SU-DHL-6 (cell line): ENCODE measurements at regions not wholly inside any gene's neighbourhood (a gene's known extent, or its start where the extent isn't known, plus 50 kb on each side); places are given as distances from the start of the nearest gene placed in this dataset.

Experiments used
- H2AFZ ChIP-seq: fragments of 200-600 bp; sonication (generic); 2 replicates; pipeline ENCODE4 v1.6.1; 2014; ENCODE audit warnings: low read depth, mild to moderate bottlenecking, moderate library complexity, mixed read lengths, antibody characterized with exemption, low read length; ENCODE audit not compliant: severe bottlenecking
- H3F3A ChIP-seq: fragments of 200-600 bp; shearing (Covaris generic); 2 replicates; pipeline ENCODE4 v1.6.0; 2016; ENCODE audit warnings: antibody characterized with exemption, mild to moderate bottlenecking; ENCODE audit not compliant: insufficient read depth
- H3K27ac ChIP-seq: fragments of 200-600 bp; sonication (generic); 2 replicates; pipeline ENCODE4 v1.5.1; 2016; ENCODE audit warnings: low read depth, mild to moderate bottlenecking, low read length, moderate library complexity, mixed read lengths
- H3K27me3 ChIP-seq: fragments of 200-600 bp; sonication (generic), shearing (Covaris generic); 2 replicates; pipeline ENCODE4 v1.6.0; 2014; ENCODE audit warnings: mild to moderate bottlenecking, low read length
- H3K36me3 ChIP-seq: fragments of 200-600 bp; sonication (generic); 2 replicates; pipeline ENCODE4 v1.6.1; 2014; ENCODE audit warnings: mild to moderate bottlenecking, low read length, mixed read lengths
- H3K4me2 ChIP-seq: fragments of 300-600, 200-600 bp; shearing (Covaris generic), sonication (generic); 2 replicates; pipeline ENCODE4 v1.6.0; 2014; ENCODE audit warnings: low read length, low read depth, mild to moderate bottlenecking; ENCODE audit not compliant: poor library complexity, severe bottlenecking
- H3K4me3 ChIP-seq: fragments of 200-600 bp; sonication (generic); 2 replicates; pipeline ENCODE4 v1.5.1; 2014; ENCODE audit warnings: antibody characterized with exemption, low read length, mild to moderate bottlenecking, mixed read lengths; ENCODE audit not compliant: insufficient read depth, poor library complexity, severe bottlenecking
- H3K79me2 ChIP-seq: fragments of 200-600 bp; sonication (generic); 2 replicates; pipeline ENCODE4 v1.6.1; 2014; ENCODE audit warnings: mild to moderate bottlenecking, low read length, moderate library complexity; ENCODE audit not compliant: insufficient read depth
- H3K9ac ChIP-seq: fragments of 200-600 bp; sonication (generic); 2 replicates; pipeline ENCODE4 v1.7.0; 2014; ENCODE audit warnings: mild to moderate bottlenecking, low read length
- H3K9me2 ChIP-seq: fragments of 200-600 bp; sonication (generic); replicated peaks from 2 replicates; pipeline ENCODE4 v1.6.1; 2014; ENCODE audit warnings: low read length; ENCODE audit not compliant: insufficient read depth
- H3K9me3 ChIP-seq: fragments of 200-600 bp; sonication (generic); 2 replicates; pipeline ENCODE4 v1.6.1; 2014; ENCODE audit warnings: low read length, mixed read lengths; ENCODE audit not compliant: insufficient read depth
- H4K20me1 ChIP-seq: fragments of 200-600 bp; sonication (generic); 2 replicates; pipeline ENCODE4 v1.6.1; 2014; ENCODE audit warnings: low read depth, mild to moderate bottlenecking, antibody characterized with exemption, low read length, moderate library complexity, mixed read lengths
- CTCF ChIP-seq: fragments of 200-600 bp; sonication (generic); IDR thresholded peaks from one replicate; pipeline ENCODE4 v1.5.1; 2017; ENCODE audit warnings: antibody characterized with exemption, mild to moderate bottlenecking, low read length, moderate library complexity; ENCODE audit not compliant: insufficient read depth, poor library complexity, severe bottlenecking
- EZH2phosphoT487 ChIP-seq: fragments of 200-600 bp; sonication (generic), shearing (Covaris generic); conservative IDR thresholded peaks from 2 replicates; pipeline ENCODE4 v1.6.1; 2018; ENCODE audit warnings: mild to moderate bottlenecking, antibody characterized with exemption, low read length, moderate library complexity, mixed read lengths

GRCh38 chr18:70673831-70674230 is 385.0 kb downstream of the SOCS6 start:
- H3K4me3 ChIP-seq = no peak overlapping the region
- H3K27ac ChIP-seq = no peak overlapping the region
- TF ChIP-seq CTCF (no peak), EZH2phosphoT487 (no peak)
- H3K9me2 ChIP-seq = 0 out of 2 replicates have a peak, but pooled peaks cover 3% of the 10 kb centered on the region
- no peak overlapping the region for H3K4me2 ChIP-seq
- no peaks in the 10 kb centered on the region for H3F3A ChIP-seq
- H3K79me2 ChIP-seq = no peaks in the 10 kb centered on the region
- no peaks in the 10 kb centered on the region for H3K36me3 ChIP-seq
- no peak overlapping the region for H3K9ac ChIP-seq
- no peak overlapping the region for H2AFZ ChIP-seq
- H4K20me1 ChIP-seq = no peaks in the 10 kb centered on the region
- peaks cover 2% of the 10 kb centered on the region; the same call in 1 of the 2 replicates for H3K9me3 ChIP-seq
- no peaks in the 10 kb centered on the region for H3K27me3 ChIP-seq

- H3K4me3 ChIP-seq = no peak overlapping the region
- no peaks in the 10 kb centered on the region for H3K79me2 ChIP-seq
- H3K36me3 ChIP-seq = no peaks in the 10 kb centered on the region
- TF ChIP-seq CTCF (no peak), EZH2phosphoT487 (no peak)
- H3K9ac ChIP-seq = no peak overlapping the region
- no peaks in the 10 kb centered on the region for H4K20me1 ChIP-seq
- no peaks in the 10 kb centered on the region for H3K27me3 ChIP-seq
- H3K9me3 ChIP-seq = peaks cover 4% of the 10 kb centered on the region; the same call in 1 of the 2 replicates
- H3F3A ChIP-seq = no peaks in the 10 kb centered on the region
- no peak overlapping the region for H2AFZ ChIP-seq
- peak overlapping the region; percentile 35 for H3K4me2 ChIP-seq
- H3K9me2 ChIP-seq = 0 out of 2 replicates have a peak, but pooled peaks cover 3% of the 10 kb centered on the region
- peak overlapping the region; percentile 54 for H3K27ac ChIP-seq
These were observed 383.7 kb downstream of the SOCS6 start for GRCh38 chr18:70672581-70672980.

- no peaks in the 10 kb centered on the region for H4K20me1 ChIP-seq
- H3K36me3 ChIP-seq = no peaks in the 10 kb centered on the region
- H2AFZ ChIP-seq = no peak overlapping the region
- peak overlapping the region; percentile 54 for H3K27ac ChIP-seq
- H3K9me2 ChIP-seq = no peaks in the 10 kb centered on the region
- H3K27me3 ChIP-seq = no peaks in the 10 kb centered on the region
- H3K4me2 ChIP-seq = peak overlapping the region; percentile 35
- TF ChIP-seq CTCF (no peak), EZH2phosphoT487 (no peak)
- H3F3A ChIP-seq = no peaks in the 10 kb centered on the region
- no peak overlapping the region for H3K9ac ChIP-seq
- peaks cover 4% of the 10 kb centered on the region; the same call in 1 of the 2 replicates for H3K9me3 ChIP-seq
- no peaks in the 10 kb centered on the region for H3K79me2 ChIP-seq
- no peak overlapping the region for H3K4me3 ChIP-seq
These were observed 383.2 kb downstream of the SOCS6 start for GRCh38 chr18:70671889-70672565.
